ENCODE measurements at regions not wholly inside any gene's neighbourhood (a gene's known extent, or its start where the extent isn't known, plus 50 kb on each side); places are given as distances from the start of the nearest gene placed in this dataset.

GRCh38 chr5:125575171-125575890 lies 828.9 kb upstream of the ZNF608 start:
- no peak overlapping the region for H3K4me3 ChIP-seq (ENCODE audit: low read depth, low read length)
- no peak for DNase-seq (ENCODE audit: low read depth)
- no peak for TF ChIP-seq CTCF (conservative IDR thresholded peaks at IDR 0.05; ENCODE audit: low read depth, low read length)

GRCh38 chr5:125575891-125576505 lies 829.6 kb upstream of the ZNF608 start:
- H3K4me3 ChIP-seq (ENCODE audit: low read depth, low read length) = no peak overlapping the region
- no peak for TF ChIP-seq CTCF (conservative IDR thresholded peaks at IDR 0.05; ENCODE audit: low read depth, low read length)
- DNase-seq (ENCODE audit: low read depth) = no peak

GRCh38 chr5:125576822-125577221 lies 830.4 kb upstream of the ZNF608 start:
- no peak for TF ChIP-seq CTCF (conservative IDR thresholded peaks at IDR 0.05; ENCODE audit: low read depth, low read length)
- H3K4me3 ChIP-seq (ENCODE audit: low read depth, low read length) = no peak overlapping the region
- no peak for DNase-seq (ENCODE audit: low read depth)

- no peak overlapping the region for H3K4me3 ChIP-seq (ENCODE audit: low read depth, low read length)
- TF ChIP-seq CTCF (conservative IDR thresholded peaks at IDR 0.05; ENCODE audit: low read depth, low read length) = no peak
- no peak for DNase-seq (ENCODE audit: low read depth)
These were observed 832.1 kb upstream of the ZNF608 start for GRCh38 chr5:125578551-125578950.

GRCh38 chr5:125579182-125579581 lies 832.7 kb upstream of the ZNF608 start:
- no peak for DNase-seq (ENCODE audit: low read depth)
- no peak for TF ChIP-seq CTCF (conservative IDR thresholded peaks at IDR 0.05; ENCODE audit: low read depth, low read length)
- no peak overlapping the region for H3K4me3 ChIP-seq (ENCODE audit: low read depth, low read length)

GRCh38 chr5:125581311-125581710 lies 834.9 kb upstream of the ZNF608 start:
- TF ChIP-seq CTCF (conservative IDR thresholded peaks at IDR 0.05; ENCODE audit: low read depth, low read length) = no peak
- DNase-seq (ENCODE audit: low read depth) = no peak

GRCh38 chr5:125582352-125582751 lies 835.9 kb upstream of the ZNF608 start:
- H3K4me3 ChIP-seq (ENCODE audit: low read depth, low read length) = no peak overlapping the region
- no peak for TF ChIP-seq CTCF (conservative IDR thresholded peaks at IDR 0.05; ENCODE audit: low read depth, low read length)
- no peak for DNase-seq (ENCODE audit: low read depth)

More at GRCh38 chr5:125581311-125581710, 834.9 kb upstream of the ZNF608 start:
- no peak overlapping the region for H3K4me3 ChIP-seq (ENCODE audit: low read depth, low read length)
